A549 (cell line): ENCODE measurements at regions not wholly inside any gene's neighbourhood (a gene's known extent, or its start where the extent isn't known, plus 50 kb on each side); places are given as distances from the start of the nearest gene placed in this dataset.

ENCODE experiments used
- BHLHE40 ChIP-seq: IDR thresholded peaks from 2 replicates; pipeline ENCODE4 v1.6.1; 2012; ENCODE audit warnings: low read depth, low read length, inconsistent platforms
- CTCF ChIP-seq: fragments of >200 bp; sonication (Bioruptor Twin); formaldehyde crosslinking; IDR thresholded peaks from 3 replicates; pipeline ENCODE4 v1.5.1; 2016
- GATA3 ChIP-seq: IDR thresholded peaks from 2 replicates; pipeline ENCODE4 v1.6.1; 2012; ENCODE audit warnings: borderline replicate concordance
- JUN ChIP-seq, 2 experiments: fragments of >200 bp; sonication (Bioruptor Twin); formaldehyde crosslinking; IDR thresholded peaks; 2 replicates in 1 of 2; 3 replicates in 1 of 2; pipeline ENCODE4 v1.6.1; 2016 to 2017
- KDM5A ChIP-seq: fragments of 200-600 bp; sonication (generic); IDR thresholded peaks from 2 replicates; pipeline ENCODE4 v1.6.1; 2016; ENCODE audit warnings: antibody characterized with exemption, mild to moderate bottlenecking
- POLR2A ChIP-seq: IDR thresholded peaks from 2 replicates; pipeline ENCODE4 v1.6.1; 2012; ENCODE audit warnings: mild to moderate bottlenecking, low read length
- RAD21 ChIP-seq, 2 experiments: fragments of >200 bp in 1 of 2; sonication (Bioruptor Twin) in 1 of 2; formaldehyde crosslinking in 1 of 2; IDR thresholded peaks in 1 of 2; conservative IDR thresholded peaks in 1 of 2; 2 replicates in 1 of 2; 3 replicates in 1 of 2; pipeline ENCODE4 v1.6.1; 2012 to 2018; ENCODE audit warnings: inconsistent platforms in 1 of 2
- RNF2 ChIP-seq: fragments of 200-600 bp; sonication (generic); IDR thresholded peaks from 2 replicates; pipeline ENCODE4 v1.6.1; 2016; ENCODE audit warnings: low read depth, mild to moderate bottlenecking, antibody characterized with exemption, moderate library complexity, borderline replicate concordance
- TF ChIP-seq, protein P1 (sequence below): fragments of 150-350 bp; IDR thresholded peaks from 2 replicates; pipeline ENCODE4 v1.6.1; 2014; ENCODE audit warnings: low read depth, mild to moderate bottlenecking, low read length
- TF ChIP-seq, protein P2 (sequence below): IDR thresholded peaks from 2 replicates; pipeline ENCODE4 v1.6.1; 2012

GRCh38 chr4:114273238-114273637 is 293.8 kb upstream of the ARSJ start:
- TF ChIP-seq JUN (IDR thresholded peaks at IDR 0.05) (no peak), CTCF (no peak), POLR2A (no peak), KDM5A (no peak), GATA3 (no peak), RAD21 (conservative IDR thresholded peaks at IDR 0.05 in 1 of 2, IDR thresholded peaks at IDR 0.05 in 1 of 2) (no peak), BHLHE40 (no peak), RNF2 (no peak)
- TF ChIP-seq, protein P1, sequence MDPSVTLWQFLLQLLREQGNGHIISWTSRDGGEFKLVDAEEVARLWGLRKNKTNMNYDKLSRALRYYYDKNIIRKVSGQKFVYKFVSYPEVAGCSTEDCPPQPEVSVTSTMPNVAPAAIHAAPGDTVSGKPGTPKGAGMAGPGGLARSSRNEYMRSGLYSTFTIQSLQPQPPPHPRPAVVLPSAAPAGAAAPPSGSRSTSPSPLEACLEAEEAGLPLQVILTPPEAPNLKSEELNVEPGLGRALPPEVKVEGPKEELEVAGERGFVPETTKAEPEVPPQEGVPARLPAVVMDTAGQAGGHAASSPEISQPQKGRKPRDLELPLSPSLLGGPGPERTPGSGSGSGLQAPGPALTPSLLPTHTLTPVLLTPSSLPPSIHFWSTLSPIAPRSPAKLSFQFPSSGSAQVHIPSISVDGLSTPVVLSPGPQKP = no peak
- TF ChIP-seq, protein P2, sequence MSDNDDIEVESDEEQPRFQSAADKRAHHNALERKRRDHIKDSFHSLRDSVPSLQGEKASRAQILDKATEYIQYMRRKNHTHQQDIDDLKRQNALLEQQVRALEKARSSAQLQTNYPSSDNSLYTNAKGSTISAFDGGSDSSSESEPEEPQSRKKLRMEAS = no peak
